GM23248 (cell line): ENCODE measurements at regions not wholly inside any gene's neighbourhood (a gene's known extent, or its start where the extent isn't known, plus 50 kb on each side); places are given as distances from the start of the nearest gene placed in this dataset.

Experiments used
- EZH2 ChIP-seq: fragments of 200-600 bp; sonication (generic); IDR thresholded peaks from 2 replicates; pipeline ENCODE4 v1.6.1; 2018; ENCODE audit warnings: antibody characterized with exemption, mild to moderate bottlenecking; ENCODE audit not compliant: insufficient read depth, poor library complexity, severe bottlenecking
- EZH2phosphoT487 ChIP-seq: fragments of 200-600 bp; sonication (generic); IDR thresholded peaks from 2 replicates; pipeline ENCODE4 v1.6.1; 2018; ENCODE audit warnings: antibody characterized with exemption, moderate library complexity, mild to moderate bottlenecking, low read depth; ENCODE audit not compliant: insufficient read depth

GRCh38 chr13:81381560-81381959 lies 1040.6 kb upstream of the SPRY2 start:
- TF ChIP-seq EZH2 (no peak), EZH2phosphoT487 (no peak)
